ENCODE measurements at regions not wholly inside any gene's neighbourhood (a gene's known extent, or its start where the extent isn't known, plus 50 kb on each side); places are given as distances from the start of the nearest gene placed in this dataset.
A peak's percentile ranks its signal among the peaks of the same experiment; 100 is the strongest.

DNA sequence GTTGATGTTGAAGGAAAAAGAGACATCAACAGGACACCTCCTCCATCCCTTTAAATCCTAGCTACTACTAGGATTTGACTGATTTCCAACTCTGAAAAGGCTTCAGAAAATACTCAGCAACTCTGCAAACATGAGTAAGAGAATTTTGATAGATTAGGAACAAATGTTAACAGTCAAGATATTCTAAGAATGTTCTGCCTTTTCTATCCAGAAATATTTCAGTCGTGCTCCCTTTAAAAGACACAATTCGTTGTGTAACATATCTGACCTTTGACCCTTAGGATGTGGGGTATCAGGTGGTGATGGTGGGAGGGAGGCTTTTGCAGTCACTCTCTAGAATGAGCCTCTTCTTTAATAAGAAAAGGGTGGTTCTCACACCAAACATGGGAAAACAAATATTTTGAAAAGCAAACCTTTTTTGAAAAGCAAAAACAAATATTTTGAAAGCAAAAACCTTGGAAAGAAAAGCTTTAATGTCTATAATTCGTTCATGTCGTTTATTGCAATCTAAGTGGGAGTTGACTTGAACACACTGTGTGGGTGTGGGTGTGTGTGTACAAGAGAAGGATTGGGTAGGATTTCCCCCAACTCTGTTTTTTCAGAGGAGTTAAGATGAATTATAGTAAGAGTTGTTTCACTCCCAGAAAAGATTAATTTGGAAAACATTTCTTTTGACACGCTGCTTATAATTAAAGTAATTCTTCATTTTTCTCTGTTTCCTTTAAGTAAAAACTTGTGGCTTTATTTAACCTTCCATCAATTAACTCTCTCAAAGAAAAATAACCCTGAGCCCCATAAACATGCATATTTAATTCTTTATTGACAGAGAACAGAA lies 152.8 kb downstream of the TMEM167A start:
- H3K27ac Mint-ChIP-seq = peak overlapping the region in 1 of 2 donors; percentile 78
- H3K27me3 Mint-ChIP-seq = no peaks in the 10 kb centered on the region
- DNase-seq (no peak), ATAC-seq (no peak)
- no peaks in the 10 kb centered on the region for H3K9me3 Mint-ChIP-seq
- no peaks in the 10 kb centered on the region for H3K4me1 Mint-ChIP-seq
- H3K4me3 Mint-ChIP-seq = no peak overlapping the region

DNA sequence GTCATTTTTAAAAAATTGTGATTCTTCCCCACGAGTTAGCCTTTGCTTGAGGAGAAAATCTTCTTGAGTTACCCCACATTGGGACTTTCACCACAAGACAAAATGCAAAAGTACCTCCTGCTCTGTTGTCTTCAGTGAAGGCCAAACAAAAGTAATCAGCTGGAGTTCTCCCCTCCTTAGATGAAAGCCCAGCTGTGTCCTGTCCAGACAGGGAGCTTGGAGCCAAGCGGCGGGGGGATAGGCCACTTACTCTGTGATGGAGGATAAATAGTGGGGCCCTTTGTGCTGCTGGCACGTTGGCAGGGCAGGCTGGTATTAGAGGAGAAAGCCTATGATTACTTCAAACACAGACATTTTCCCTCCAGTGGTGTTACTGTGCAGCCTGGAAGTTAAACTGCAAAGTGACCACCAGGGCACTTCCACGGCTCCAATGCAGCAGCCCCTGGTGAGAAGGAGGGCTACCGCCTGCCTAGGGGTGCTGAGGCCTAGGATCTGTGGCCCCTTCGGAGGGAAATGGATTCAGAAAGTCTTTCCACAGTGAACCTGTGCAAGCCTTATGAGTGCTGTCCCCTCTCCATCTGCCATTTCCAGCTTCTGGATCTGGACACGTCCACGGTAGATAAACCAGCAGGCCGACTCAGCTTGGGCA lies 155.0 kb downstream of the TMEM167A start:
- no peak overlapping the region for H3K4me3 Mint-ChIP-seq
- no peak for DNase-seq
- no peaks in the 10 kb centered on the region for H3K4me1 Mint-ChIP-seq
- H3K27ac Mint-ChIP-seq = no peak overlapping the region
- no peak for ATAC-seq
- no peaks in the 10 kb centered on the region for H3K9me3 Mint-ChIP-seq
- no peaks in the 10 kb centered on the region for H3K27me3 Mint-ChIP-seq

DNA sequence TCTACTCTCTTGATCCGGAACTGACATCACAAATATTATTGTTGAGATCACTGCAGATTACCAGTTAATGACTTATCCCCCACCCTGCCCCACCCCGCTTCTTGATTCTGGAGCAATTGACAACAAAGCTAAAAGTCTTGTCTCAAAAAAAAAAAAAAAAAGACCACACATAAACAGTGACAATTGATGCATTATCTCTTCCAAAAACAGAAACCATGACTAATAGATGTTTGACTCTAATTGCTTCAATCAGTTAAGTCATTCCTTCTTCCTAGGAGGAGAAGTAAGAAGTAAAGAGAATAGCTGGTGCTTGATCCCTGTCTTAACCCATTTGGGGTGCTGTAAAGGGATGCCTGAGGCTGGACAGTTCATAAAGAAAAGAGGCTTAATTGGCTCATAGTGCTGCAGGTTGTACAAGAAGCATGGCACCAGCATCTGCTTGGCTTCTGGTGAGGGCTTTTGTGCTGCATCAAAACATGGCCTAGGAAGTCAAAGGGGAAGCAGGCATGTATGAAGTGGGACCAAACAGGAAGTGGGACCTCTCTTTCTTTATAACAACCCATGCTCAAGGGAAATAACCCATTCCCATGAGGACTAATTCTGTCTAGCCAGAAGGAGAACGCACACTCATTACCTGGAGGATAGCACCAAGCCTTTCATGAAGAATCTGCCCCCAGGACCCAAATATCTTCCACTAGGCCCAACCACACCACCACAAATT lies 158.7 kb downstream of the TMEM167A start:
- Mint-ChIP-seq H3K27ac (no peak overlapping the region), H3K9me3 (peaks cover 8 to 26% of the 10 kb centered on the region in 2 donors), H3K27me3 (no peaks in the 10 kb centered on the region), H3K4me3 (no peak overlapping the region), H3K4me1 (no peaks in the 10 kb centered on the region)
- no peak for DNase-seq
- no peak for ATAC-seq

DNA sequence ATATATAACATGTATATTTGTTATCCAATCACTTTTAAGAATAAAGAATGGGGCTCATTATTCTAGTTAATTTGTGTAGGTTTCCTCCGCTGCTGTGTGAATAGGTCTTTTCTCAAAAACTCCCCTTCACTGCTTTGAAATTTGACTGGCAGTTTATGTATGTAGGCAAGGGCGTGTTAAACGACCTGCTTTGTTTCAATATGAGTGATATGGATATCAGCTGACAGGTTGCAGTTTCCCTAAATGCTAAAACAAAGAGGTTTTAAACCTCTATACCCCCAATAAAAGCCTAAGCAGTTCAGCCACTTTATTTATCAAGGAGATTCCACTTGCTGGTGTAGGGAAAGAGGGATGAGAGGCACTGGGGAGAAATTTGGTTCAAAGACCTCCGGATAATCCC lies 159.6 kb downstream of the TMEM167A start:
- Mint-ChIP-seq H3K4me3 (no peak overlapping the region), H3K9me3 (peaks cover 8 to 26% of the 10 kb centered on the region in 2 donors), H3K4me1 (peaks cover 2% of the 10 kb centered on the region), H3K27me3 (peaks cover 2% of the 10 kb centered on the region), H3K27ac (no peak overlapping the region)
- ATAC-seq (no peak), DNase-seq (no peak)

DNA sequence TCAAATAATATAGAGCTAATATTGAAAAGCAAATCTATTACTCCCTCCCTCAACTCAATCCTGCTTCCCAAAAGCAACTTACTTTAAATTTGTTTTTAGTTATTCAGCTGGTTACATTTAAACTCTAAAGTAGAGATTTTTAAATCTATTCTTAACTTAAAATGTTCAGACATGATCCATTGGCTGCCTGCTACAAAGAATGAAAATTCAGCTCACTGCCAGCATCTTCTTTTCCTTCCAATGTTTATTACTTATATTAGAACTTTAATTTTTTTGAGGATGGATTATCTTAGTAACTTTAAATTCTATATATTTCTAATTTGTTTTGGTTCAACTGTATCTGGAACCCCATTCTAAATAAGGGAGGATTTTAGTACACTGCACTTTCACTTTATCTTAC lies 163.2 kb downstream of the TMEM167A start:
- Mint-ChIP-seq H3K9me3 (peaks cover 8 to 35% of the 10 kb centered on the region in 2 donors), H3K4me1 (peaks cover 15% of the 10 kb centered on the region), H3K4me3 (no peak overlapping the region), H3K27ac (no peak overlapping the region), H3K27me3 (peaks cover 16% of the 10 kb centered on the region)
- ATAC-seq (no peak), DNase-seq (no peak)

DNA sequence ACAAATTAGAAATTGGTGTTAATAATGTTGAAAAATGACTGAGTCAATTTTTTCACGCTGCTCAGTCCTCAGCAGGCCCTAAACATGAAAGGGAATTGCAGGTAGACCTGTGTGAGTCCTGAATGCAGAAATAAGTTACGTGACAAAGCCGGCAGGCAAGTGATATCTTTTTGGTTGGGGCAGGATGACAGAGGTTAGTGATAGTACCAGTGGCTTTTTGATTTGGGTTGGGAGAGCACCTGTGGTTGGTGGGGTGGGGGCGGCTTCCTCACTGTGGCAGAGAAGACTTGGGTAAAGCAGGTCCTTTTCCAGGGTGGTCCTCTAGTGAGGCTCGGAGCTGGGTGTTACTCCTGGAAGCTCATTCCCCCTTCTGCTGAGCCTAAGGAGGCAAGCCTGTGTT lies 164.7 kb downstream of the TMEM167A start:
- Mint-ChIP-seq H3K27me3 (peaks cover 20% of the 10 kb centered on the region), H3K9me3 (peaks cover 8 to 35% of the 10 kb centered on the region in 2 donors), H3K27ac (peak overlapping the region in 1 of 2 donors; percentile 23), H3K4me3 (peak overlapping the region in 1 of 2 donors; percentile 11), H3K4me1 (peaks cover 15% of the 10 kb centered on the region)
- no peak for DNase-seq
- ATAC-seq = peak; percentile 71

DNA sequence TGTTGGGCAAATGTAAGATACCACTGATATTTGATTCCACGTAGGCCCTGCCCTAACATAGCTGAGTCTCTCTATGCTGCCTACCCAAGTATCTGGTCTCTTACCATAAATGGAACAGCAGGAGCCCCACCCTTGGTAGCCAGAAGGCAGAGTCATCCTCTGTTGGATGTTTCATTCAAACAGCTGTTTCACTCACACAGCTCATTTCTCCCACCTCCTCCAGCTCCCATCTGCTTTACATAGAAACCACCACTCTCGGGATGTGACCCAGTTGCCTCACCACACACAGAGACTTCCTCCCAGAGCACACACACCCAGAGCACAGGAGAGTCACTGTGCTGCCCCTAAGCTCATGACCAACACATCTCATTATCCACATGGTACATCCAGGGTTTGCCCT lies 165.3 kb downstream of the TMEM167A start:
- Mint-ChIP-seq H3K4me1 (peaks cover 15% of the 10 kb centered on the region), H3K27me3 (peaks cover 20% of the 10 kb centered on the region), H3K27ac (no peak overlapping the region), H3K4me3 (peak overlapping the region in 1 of 2 donors; percentile 11), H3K9me3 (peaks cover 8 to 35% of the 10 kb centered on the region in 2 donors)
- peak; percentile 76 for ATAC-seq
- DNase-seq = no peak

DNA sequence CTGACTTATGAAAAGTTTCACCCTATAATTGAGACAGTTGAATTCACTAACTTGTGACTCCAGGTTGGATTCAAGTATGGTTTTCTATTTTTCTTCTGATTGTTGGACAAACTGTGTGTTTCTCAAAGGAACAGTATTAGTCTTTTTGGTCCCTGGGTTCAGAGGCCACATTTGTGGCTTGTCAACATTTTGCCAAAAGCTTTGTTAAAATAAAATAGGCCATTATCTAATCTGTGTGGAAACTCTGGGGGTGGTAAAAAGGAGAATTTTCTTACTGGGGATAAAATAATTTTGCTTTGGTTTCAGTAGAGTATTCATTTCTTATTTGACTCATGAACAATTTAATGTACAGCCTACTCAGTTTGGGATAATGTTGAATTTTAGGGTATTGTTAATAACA lies 166.3 kb downstream of the TMEM167A start:
- H3K27ac Mint-ChIP-seq = no peak overlapping the region
- H3K4me1 Mint-ChIP-seq = peaks cover 15% of the 10 kb centered on the region
- ATAC-seq (no peak), DNase-seq (no peak)
- H3K27me3 Mint-ChIP-seq = peaks cover 25% of the 10 kb centered on the region
- no peak overlapping the region for H3K4me3 Mint-ChIP-seq
- H3K9me3 Mint-ChIP-seq = peaks cover 8 to 29% of the 10 kb centered on the region in 2 donors

DNA sequence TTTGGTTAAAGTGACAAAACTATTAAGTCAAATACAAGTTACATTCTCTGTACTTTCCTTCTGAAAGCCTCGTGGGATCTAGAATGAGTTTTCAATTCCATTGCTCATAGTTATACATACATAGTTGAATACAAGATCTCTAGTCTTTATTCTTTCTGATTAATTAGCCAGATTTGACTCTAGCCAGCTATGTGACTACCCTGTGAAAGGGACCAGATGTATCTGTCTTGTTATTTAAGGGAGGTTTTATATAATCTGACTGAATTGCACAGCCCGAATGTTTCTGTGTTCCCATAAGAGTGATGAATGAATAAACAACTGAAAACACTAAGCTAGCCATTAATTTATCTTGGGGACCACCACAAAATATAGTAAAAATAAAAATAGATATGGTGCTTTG lies 166.7 kb downstream of the TMEM167A start:
- DNase-seq = no peak
- Mint-ChIP-seq H3K27me3 (peaks cover 27% of the 10 kb centered on the region), H3K4me1 (peaks cover 15% of the 10 kb centered on the region), H3K27ac (no peak overlapping the region), H3K9me3 (peaks cover 6 to 24% of the 10 kb centered on the region in 2 donors), H3K4me3 (no peak overlapping the region)
- ATAC-seq = no peak

DNA sequence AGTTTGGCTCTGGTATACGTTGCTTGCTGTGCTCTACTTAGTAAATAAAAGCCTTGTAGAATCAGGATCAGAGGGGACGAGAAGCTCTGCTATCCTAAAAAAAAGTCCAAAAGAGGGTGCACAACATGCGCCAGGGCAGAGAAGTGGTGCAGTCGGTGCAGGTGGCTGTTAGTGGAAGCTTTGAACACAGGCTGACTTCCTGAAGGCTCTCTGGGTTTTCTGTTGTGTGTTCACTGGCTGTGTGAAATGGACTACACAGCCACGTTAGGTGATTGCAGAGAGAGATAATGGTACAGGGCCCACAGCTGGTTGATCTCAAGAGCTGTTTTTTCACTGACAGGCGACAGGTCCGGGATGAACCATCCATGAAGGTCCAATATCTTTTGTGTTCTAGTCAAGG lies 167.4 kb downstream of the TMEM167A start:
- H3K27me3 Mint-ChIP-seq = peaks cover 27% of the 10 kb centered on the region
- no peak overlapping the region for H3K27ac Mint-ChIP-seq
- ATAC-seq = no peak

DNA sequence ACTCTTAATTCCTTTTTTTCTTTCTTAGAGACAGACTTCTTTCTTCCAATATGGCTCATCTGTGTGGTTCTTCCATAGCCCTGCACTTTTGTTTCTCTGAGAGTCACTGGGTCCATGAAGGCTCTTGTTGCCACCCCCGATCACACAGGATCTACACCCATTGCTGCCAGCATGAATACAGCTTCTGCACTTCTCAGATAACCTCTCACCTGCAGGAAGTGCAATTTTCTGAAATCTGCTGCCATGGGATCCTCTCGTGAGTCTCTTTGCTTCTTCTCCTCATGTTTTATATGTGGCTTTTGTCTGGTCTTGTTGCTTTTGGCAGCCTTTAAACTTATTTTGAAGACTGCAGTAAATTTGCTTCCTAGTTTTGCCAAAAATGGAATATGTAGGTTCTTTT lies 171.2 kb downstream of the TMEM167A start:
- Mint-ChIP-seq H3K27me3 (peaks cover 13% of the 10 kb centered on the region), H3K9me3 (peaks cover 0 to 16% of the 10 kb centered on the region in 2 donors), H3K27ac (no peak overlapping the region), H3K4me1 (no peaks in the 10 kb centered on the region), H3K4me3 (no peak overlapping the region)
- no peak for ATAC-seq
- DNase-seq = no peak

More for the DNA sequence above, 167.4 kb downstream of the TMEM167A start:
- Mint-ChIP-seq H3K4me3 (no peak overlapping the region), H3K9me3 (peaks cover 0 to 17% of the 10 kb centered on the region in 2 donors), H3K4me1 (peaks cover 15% of the 10 kb centered on the region)
- DNase-seq = no peak

DNA sequence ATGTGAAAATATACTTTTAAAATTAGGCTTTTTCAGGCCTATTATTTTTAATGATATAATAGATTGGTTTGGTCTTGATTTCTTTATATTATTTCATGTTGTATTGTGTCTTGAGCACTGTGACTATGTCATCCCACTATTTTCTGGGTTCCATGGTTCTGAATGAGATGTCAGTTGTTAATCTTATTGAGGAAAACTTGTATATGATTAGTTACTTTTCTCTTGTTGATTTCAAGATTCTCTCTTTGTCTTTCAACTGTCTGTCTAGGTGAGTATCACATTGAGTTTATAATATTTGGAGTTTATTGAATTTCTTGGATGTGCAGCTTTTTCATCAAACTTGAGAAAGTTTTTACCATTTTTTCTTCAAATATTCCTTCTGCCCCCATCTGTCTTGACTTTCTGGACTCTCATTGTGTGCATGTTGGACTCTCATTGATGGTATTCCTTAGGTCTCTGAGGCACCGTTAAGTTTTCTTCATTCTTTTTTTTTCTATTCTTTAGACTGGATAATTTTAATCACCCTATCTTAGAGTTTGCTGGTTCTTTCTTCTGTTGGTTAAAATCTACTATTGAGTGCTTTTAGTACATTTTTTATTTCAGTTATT lies 175.8 kb downstream of the TMEM167A start:
- peaks cover 0 to 21% of the 10 kb centered on the region in 2 donors for H3K9me3 Mint-ChIP-seq
- no peak for ATAC-seq
- no peak overlapping the region for H3K27ac Mint-ChIP-seq
- DNase-seq = no peak
- H3K4me3 Mint-ChIP-seq = no peak overlapping the region
- H3K27me3 Mint-ChIP-seq = peaks cover 7% of the 10 kb centered on the region
- no peaks in the 10 kb centered on the region for H3K4me1 Mint-ChIP-seq

DNA sequence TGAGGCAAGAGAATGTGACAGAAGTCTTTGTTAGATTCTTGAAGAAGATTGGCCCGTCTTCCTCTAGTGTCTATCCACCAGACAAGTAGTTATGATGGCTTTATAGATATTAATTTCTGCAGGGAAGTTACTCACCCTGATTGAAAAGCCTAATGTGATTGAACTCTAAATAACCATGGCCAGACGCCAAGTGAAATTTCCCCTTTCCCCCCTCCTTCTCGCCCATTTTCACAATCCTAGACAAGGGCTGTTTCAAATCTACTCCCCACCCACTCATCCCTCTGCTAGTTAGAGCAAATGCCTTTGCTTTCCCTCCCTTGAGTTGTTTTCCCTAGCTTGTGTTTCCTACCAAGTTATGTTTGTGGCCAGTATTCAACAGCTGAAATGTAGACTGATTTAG lies 182.5 kb downstream of the TMEM167A start:
- Mint-ChIP-seq H3K9me3 (peaks cover 0 to 5% of the 10 kb centered on the region in 2 donors), H3K27me3 (no peaks in the 10 kb centered on the region), H3K27ac (no peak overlapping the region), H3K4me1 (no peaks in the 10 kb centered on the region), H3K4me3 (no peak overlapping the region)
- ATAC-seq = no peak
- no peak for DNase-seq

DNA sequence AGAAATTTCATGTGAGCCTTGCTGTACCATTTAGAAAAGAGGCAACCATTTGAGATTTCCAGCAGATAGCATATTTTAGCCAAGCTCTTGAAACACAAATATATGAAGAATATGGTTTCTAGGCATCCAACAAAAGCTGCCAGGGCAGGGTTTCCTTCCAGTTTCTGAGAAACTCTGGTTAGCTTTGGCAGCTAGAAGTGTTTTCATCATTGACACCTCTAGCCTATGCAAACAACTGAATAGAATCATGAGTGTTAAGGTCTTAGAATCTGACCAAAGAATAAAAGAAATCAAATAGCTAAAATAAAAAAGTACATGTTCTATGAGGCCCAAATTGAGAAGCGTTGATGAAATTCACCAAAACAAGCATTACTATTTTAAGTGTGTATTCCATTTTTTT lies 188.1 kb downstream of the TMEM167A start:
- no peak for DNase-seq
- H3K4me1 Mint-ChIP-seq = peaks cover 16% of the 10 kb centered on the region
- no peaks in the 10 kb centered on the region for H3K9me3 Mint-ChIP-seq
- no peak overlapping the region for H3K4me3 Mint-ChIP-seq
- no peak for ATAC-seq
- H3K27me3 Mint-ChIP-seq = peaks cover 9% of the 10 kb centered on the region
- H3K27ac Mint-ChIP-seq = no peak overlapping the region

DNA sequence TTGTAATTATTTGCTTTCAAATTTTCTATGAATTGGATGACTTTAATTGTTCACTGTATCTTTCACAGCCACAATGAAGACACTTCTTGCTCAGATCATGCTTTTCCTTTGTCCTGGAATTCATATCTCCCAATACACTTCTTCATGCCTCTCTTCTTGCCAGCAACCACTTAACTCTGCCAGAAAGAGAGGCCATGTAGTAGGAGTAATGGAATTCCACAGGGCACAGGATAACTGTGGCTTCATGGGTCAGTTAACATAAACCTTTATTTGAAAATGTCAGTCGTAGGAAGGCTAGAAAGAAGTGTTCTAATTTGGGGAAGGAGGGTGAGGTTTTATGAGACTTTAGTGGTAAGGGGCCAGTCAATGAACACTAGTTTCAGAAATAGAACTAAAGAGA lies 190.3 kb downstream of the TMEM167A start:
- peaks cover 30% of the 10 kb centered on the region for H3K4me1 Mint-ChIP-seq
- ATAC-seq (no peak), DNase-seq (no peak)
- H3K9me3 Mint-ChIP-seq = peaks cover 0 to 8% of the 10 kb centered on the region in 2 donors
- no peak overlapping the region for H3K4me3 Mint-ChIP-seq
- peak overlapping the region in 1 of 2 donors; percentile 29 for H3K27ac Mint-ChIP-seq
- H3K27me3 Mint-ChIP-seq = peaks cover 9% of the 10 kb centered on the region

Measured in stimulated activated naive CD8-positive, alpha-beta T cell treated with anti-CD3 and anti-CD28 coated beads, Interleukin-15, amount 100 ng/mL, for 72 hours (primary cell).